ENCODE measurements at regions not wholly inside any gene's neighbourhood (a gene's known extent, or its start where the extent isn't known, plus 50 kb on each side); places are given as distances from the start of the nearest gene placed in this dataset.

DNA sequence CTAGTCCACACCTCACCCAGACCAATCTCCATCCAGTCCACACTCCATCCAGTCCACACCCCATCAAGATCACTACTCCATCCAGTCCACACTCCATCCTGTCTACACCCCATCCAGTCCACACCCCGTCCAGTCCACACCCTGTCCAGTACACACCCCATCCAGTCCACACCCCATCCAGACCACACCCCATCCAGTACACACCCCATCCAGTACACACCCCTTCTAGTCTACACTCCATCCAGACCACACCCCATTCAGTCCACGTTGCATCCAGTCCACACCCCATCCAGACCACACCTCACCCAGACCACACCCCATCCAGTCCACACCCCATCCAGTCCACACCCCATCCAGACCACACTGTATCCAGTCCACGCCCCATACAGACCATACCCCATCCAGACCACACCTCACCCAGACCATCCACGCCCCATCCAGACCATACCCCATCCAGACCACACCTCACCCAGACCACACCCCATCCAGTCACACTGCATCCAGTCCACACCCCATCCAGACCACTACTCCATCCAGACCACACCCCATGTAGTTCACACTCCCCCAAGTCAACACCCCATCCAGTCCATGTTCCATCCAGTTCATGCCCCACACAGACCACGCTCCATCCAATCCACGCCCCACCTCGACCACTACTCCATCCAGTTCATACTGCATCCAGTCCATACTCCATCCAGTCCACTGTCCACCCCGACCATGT is 116.6 kb upstream of the RTL1 start:
- TF ChIP-seq EZH2phosphoT487 (IDR thresholded peaks at IDR 0.05; ENCODE audit: insufficient read depth, low read depth) (no peak), EZH2 (IDR thresholded peaks at IDR 0.05; ENCODE audit: insufficient read depth, poor library complexity, severe bottlenecking) (no peak)
